ENCODE measurements at regions not wholly inside any gene's neighbourhood (a gene's known extent, or its start where the extent isn't known, plus 50 kb on each side); places are given as distances from the start of the nearest gene placed in this dataset.
"Not testable (repeated sequence)": the region's sequence is repeated elsewhere in the genome, so short reads cannot be mapped to it uniquely, and the experiment has no call there.

DNA sequence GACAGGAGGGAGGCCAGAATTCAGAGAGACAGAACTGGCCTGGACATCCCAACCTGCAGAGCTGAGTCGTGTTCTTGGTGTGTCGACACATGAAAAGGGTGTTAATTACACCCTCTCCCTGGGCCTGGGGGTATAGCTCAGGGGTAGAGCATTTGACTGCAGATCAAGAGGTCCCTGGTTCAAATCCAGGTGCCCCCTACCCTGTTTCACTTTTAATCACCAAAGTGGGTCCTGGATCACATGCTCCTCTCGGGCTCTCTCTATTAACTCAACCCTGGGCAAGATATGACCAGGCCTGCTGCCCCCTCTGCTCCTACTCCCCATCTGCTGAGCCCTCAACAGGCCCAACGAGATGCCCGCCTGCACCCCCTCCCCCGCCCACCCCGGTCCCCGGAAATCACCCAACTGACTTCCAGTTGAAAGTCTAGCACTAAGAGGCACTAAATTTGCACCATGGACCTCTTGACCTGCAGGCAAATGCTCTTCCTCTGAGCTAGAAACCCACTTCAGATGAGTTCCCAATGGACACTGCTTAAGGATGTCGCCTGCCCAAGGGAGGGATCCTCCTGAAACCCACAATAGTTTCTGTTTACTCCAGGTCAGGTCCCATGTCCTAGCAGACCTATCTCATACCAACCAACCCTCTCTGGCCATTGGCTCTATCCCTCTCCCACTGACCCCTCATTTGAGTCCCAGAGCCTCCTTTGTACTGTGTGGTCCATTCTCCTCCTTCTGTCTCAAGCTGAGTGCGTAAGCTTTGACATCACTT is 137.6 kb downstream of the ZNF467 start:
- no peaks in the 10 kb centered on the region for H3K9me3 ChIP-seq (ENCODE audit: control insufficient read depth, low read depth, low read length)
- no peaks in the 10 kb centered on the region for H3K4me1 ChIP-seq (ENCODE audit: control insufficient read depth, insufficient read depth, low read length)
- DNase-seq: no peak
- peaks cover 29% of the 10 kb centered on the region for H3K27me3 ChIP-seq (ENCODE audit: control insufficient read depth, insufficient read depth, low read length)
- WGBS (ENCODE audit: insufficient coverage, low lambda C conversion rate): 100% methylated on average over 1 of the region's 10 CpGs
- no peaks in the 10 kb centered on the region for H3K36me3 ChIP-seq (ENCODE audit: control insufficient read depth, insufficient read depth, low read length)
- no peak overlapping the region for H3K4me3 ChIP-seq (ENCODE audit: low read length)
- H3K27ac ChIP-seq (ENCODE audit: low read length): no peak overlapping the region

GRCh38 chr7:149633976-149634945 is 136.7 kb upstream of the ZNF746 start:
- peaks cover 35% of the 10 kb centered on the region for H3K27me3 ChIP-seq (ENCODE audit: control insufficient read depth, insufficient read depth, low read length)
- WGBS (ENCODE audit: insufficient coverage, low lambda C conversion rate): no CpG with 5 or more reads among the region's 13 CpGs
- no peaks in the 10 kb centered on the region for H3K4me1 ChIP-seq (ENCODE audit: control insufficient read depth, insufficient read depth, low read length)
- H3K27ac ChIP-seq (ENCODE audit: low read length): no peak overlapping the region
- DNase-seq: no peak
- no peak overlapping the region for H3K4me3 ChIP-seq (ENCODE audit: low read length)
- H3K36me3 ChIP-seq (ENCODE audit: control insufficient read depth, insufficient read depth, low read length): no peaks in the 10 kb centered on the region
- no peaks in the 10 kb centered on the region for H3K9me3 ChIP-seq (ENCODE audit: control insufficient read depth, low read depth, low read length)

DNA sequence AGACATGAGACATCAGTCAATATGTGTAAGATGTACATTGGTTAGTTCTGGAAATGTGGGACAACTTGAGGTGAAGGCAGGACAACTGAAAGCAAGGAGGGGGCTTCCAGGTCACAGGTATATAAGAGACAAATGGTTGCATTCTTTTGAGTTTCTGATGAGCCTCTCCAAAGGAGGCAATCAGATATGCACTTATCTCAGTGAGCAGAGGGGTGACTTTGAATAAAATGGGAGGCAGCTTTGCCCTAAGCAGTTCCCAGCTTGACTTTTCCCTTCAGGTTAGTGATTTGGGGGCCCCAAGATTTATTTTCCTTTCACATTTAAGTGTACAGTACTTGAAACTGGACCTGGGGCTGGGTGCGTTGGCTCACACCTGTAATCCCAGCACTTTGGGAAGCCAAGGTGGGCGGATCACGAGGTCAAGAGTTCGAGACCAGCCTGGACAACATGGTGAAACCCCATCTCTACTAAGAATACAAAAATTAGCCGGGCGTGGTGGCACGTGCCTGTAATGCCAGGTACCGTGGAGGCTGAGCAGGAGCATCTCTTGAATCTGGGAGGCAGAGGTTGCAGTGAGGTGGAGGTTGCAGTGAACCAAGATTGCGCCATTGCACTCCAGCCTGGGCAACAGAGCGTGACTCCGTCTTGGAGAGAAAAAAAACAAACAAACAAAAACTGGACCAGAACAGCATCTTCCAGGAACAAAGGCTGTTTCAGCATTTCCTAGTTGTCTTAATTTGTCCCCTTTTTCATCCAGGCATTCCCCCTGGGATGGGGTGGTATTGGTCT is 130.9 kb upstream of the ZNF746 start:
- DNase-seq; H3K27ac ChIP-seq (ENCODE audit: low read length); H3K36me3 ChIP-seq (ENCODE audit: control insufficient read depth, insufficient read depth, low read length); H3K4me3 ChIP-seq (ENCODE audit: low read length); H3K4me1 ChIP-seq (ENCODE audit: control insufficient read depth, insufficient read depth, low read length); H3K9me3 ChIP-seq (ENCODE audit: control insufficient read depth, low read depth, low read length): not testable (repeated sequence)
- peaks cover 21% of the 10 kb centered on the region for H3K27me3 ChIP-seq (ENCODE audit: control insufficient read depth, insufficient read depth, low read length)
- WGBS (ENCODE audit: insufficient coverage, low lambda C conversion rate): 60% methylated on average over 2 of the region's 11 CpGs

DNA sequence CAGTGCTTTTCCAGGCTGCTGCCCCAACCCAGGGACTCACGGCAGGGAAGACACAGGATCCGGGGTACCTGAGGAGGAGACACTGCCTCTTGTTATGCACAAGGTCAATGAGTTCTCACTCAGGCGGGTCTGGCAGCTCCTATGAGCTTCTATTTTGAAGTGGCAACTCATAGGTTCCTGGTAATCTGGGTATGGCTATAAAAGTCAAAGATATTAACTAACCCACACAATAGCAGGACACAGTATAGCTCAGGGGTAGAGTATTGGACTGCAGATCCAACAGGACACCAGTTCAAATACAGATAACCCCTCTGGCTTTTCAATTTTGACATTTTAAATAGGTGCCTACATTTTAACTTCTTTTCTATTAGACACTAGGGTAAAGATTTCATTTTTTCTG is 130.3 kb upstream of the ZNF746 start:
- no peaks in the 10 kb centered on the region for H3K36me3 ChIP-seq (ENCODE audit: control insufficient read depth, insufficient read depth, low read length)
- DNase-seq: no peak
- no peak overlapping the region for H3K4me3 ChIP-seq (ENCODE audit: low read length)
- WGBS (ENCODE audit: insufficient coverage, low lambda C conversion rate): no CpG with 5 or more reads among the region's 3 CpGs
- H3K27me3 ChIP-seq (ENCODE audit: control insufficient read depth, insufficient read depth, low read length): peaks cover 16% of the 10 kb centered on the region
- H3K9me3 ChIP-seq (ENCODE audit: control insufficient read depth, low read depth, low read length): no peaks in the 10 kb centered on the region
- H3K27ac ChIP-seq (ENCODE audit: low read length): no peak overlapping the region
- peaks cover 4% of the 10 kb centered on the region for H3K4me1 ChIP-seq (ENCODE audit: control insufficient read depth, insufficient read depth, low read length)

- Histone ChIP-seq H3K4me1 (ENCODE audit: control insufficient read depth, insufficient read depth, low read length) (peaks cover 9% of the 10 kb centered on the region), H3K36me3 (ENCODE audit: control insufficient read depth, insufficient read depth, low read length) (no peaks in the 10 kb centered on the region), H3K27me3 (ENCODE audit: control insufficient read depth, insufficient read depth, low read length) (peaks cover 11% of the 10 kb centered on the region), H3K27ac (ENCODE audit: low read length) (no peak overlapping the region), H3K9me3 (ENCODE audit: control insufficient read depth, low read depth, low read length) (no peaks in the 10 kb centered on the region), H3K4me3 (ENCODE audit: low read length) (no peak overlapping the region)
- WGBS (ENCODE audit: insufficient coverage, low lambda C conversion rate): 100% methylated on average over 1 of the region's 10 CpGs
- no peak for DNase-seq
These were observed 129.4 kb upstream of the ZNF746 start for GRCh38 chr7:149626972-149627371.

DNA sequence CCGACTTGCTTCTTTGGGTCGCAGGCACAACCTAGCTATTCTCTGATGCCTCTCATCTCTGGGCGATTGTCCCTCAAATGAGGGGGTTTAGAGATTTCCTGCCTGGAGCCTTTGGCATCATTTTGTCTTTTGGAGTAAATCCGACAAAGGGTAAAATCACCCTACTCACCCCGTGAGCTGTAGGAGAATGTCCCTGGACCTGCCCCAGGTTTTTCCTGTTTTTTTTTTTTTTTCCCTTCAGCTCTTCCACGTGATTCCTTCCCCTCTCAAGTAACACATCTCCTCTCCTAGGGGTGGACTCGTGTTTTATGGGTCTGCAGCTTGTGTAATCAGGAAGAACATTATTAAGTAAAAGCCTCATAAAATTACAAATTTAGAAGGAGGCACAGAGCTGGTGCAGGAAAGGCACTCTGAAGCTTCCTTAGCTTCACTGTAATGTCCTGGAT is 128.4 kb upstream of the ZNF746 start:
- Histone ChIP-seq H3K4me3 (ENCODE audit: low read length) (peak overlapping the region; percentile 56), H3K27ac (ENCODE audit: low read length) (peak overlapping the region; percentile 35)
- no CpG with 5 or more reads among the region's 7 CpGs for WGBS (ENCODE audit: insufficient coverage, low lambda C conversion rate)

DNA sequence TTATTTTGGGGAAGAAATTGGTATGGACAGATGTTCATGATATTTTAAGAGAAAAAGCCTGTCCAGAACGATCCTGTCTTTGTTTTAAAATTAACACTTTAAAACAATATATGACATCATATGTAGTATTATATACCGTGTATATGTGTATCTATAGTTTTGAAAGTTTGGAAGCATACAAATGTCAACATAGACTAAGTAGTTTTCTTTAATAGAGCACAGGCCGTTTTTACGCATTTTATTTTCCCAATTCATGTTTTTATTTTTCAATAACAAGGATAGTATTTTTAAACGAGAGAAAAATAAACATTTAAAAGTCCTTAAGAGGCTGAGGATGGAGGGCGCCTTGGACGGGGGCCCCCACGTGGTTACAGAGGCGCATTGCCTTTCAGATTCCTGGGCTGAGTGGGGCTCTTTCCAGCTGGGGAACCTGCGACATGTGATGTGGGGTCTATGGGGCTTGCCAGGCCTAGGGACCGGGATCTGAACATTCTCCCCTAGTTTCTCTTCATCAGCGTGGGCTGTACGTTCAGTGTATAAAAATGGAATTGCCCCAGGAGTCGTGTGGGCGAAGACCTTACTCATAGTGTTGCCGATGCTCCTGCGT is 127.8 kb upstream of the ZNF746 start:
- Histone ChIP-seq H3K36me3 (ENCODE audit: control insufficient read depth, insufficient read depth, low read length) (peaks cover 7% of the 10 kb centered on the region), H3K4me3 (ENCODE audit: low read length) (peak overlapping the region; percentile 56), H3K4me1 (ENCODE audit: control insufficient read depth, insufficient read depth, low read length) (peaks cover 9% of the 10 kb centered on the region), H3K9me3 (ENCODE audit: control insufficient read depth, low read depth, low read length) (no peaks in the 10 kb centered on the region), H3K27me3 (ENCODE audit: control insufficient read depth, insufficient read depth, low read length) (peaks cover 2% of the 10 kb centered on the region), H3K27ac (ENCODE audit: low read length) (peak overlapping the region; percentile 35)
- no CpG with 5 or more reads among the region's 17 CpGs for WGBS (ENCODE audit: insufficient coverage, low lambda C conversion rate)
- peak; percentile 20 to 62 for DNase-seq

More for the DNA sequence above, 128.4 kb upstream of the ZNF746 start:
- Histone ChIP-seq H3K36me3 (ENCODE audit: control insufficient read depth, insufficient read depth, low read length) (peaks cover 2% of the 10 kb centered on the region), H3K27me3 (ENCODE audit: control insufficient read depth, insufficient read depth, low read length) (peaks cover 7% of the 10 kb centered on the region), H3K9me3 (ENCODE audit: control insufficient read depth, low read depth, low read length) (no peaks in the 10 kb centered on the region), H3K4me1 (ENCODE audit: control insufficient read depth, insufficient read depth, low read length) (peaks cover 9% of the 10 kb centered on the region)
- peak; percentile 33 to 54 for DNase-seq

- H3K27ac ChIP-seq (ENCODE audit: low read length): peak overlapping the region; percentile 31
- 38% methylated on average over 1 of the region's 97 CpGs for WGBS (ENCODE audit: insufficient coverage, low lambda C conversion rate)
These were observed 127.1 kb upstream of the ZNF746 start for GRCh38 chr7:149624419-149625339.

DNA sequence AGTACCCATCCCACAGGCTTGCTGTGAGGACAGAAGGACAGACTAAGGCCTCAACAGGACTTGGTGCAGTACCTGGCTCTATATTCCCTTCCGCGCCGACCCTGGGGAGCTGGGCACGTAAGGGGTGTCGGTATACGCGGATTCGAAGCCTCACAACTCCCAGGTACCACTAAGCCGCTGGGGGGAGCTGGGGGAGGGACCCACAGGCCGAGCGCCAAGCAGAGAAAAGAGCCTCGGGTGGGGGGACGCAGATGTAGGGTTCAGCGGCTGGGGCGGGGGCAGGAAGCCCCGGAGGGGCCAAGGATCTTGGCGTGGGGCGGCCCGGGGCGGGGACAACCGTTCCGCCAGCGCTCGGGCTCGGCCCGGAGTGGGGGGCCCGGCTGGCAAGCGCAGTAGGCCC is 126.4 kb upstream of the ZNF746 start:
- H3K4me1 ChIP-seq (ENCODE audit: control insufficient read depth, insufficient read depth, low read length): peaks cover 9% of the 10 kb centered on the region
- H3K27me3 ChIP-seq (ENCODE audit: control insufficient read depth, insufficient read depth, low read length): no peaks in the 10 kb centered on the region
- H3K4me3 ChIP-seq (ENCODE audit: low read length): peak overlapping the region; percentile 56
- H3K36me3 ChIP-seq (ENCODE audit: control insufficient read depth, insufficient read depth, low read length): peaks cover 21% of the 10 kb centered on the region
- no CpG with 5 or more reads among the region's 28 CpGs for WGBS (ENCODE audit: insufficient coverage, low lambda C conversion rate)
- H3K27ac ChIP-seq (ENCODE audit: low read length): peak overlapping the region; percentile 5
- no peaks in the 10 kb centered on the region for H3K9me3 ChIP-seq (ENCODE audit: control insufficient read depth, low read depth, low read length)
- DNase-seq: peak; percentile 12 to 65

More at GRCh38 chr7:149624419-149625339, 127.1 kb upstream of the ZNF746 start:
- peaks cover 15% of the 10 kb centered on the region for H3K36me3 ChIP-seq (ENCODE audit: control insufficient read depth, insufficient read depth, low read length)
- no peaks in the 10 kb centered on the region for H3K27me3 ChIP-seq (ENCODE audit: control insufficient read depth, insufficient read depth, low read length)
- H3K4me1 ChIP-seq (ENCODE audit: control insufficient read depth, insufficient read depth, low read length): peaks cover 9% of the 10 kb centered on the region
- H3K9me3 ChIP-seq (ENCODE audit: control insufficient read depth, low read depth, low read length): no peaks in the 10 kb centered on the region
- peak; percentile 93 to 96 for DNase-seq
- H3K4me3 ChIP-seq (ENCODE audit: low read length): peak overlapping the region; percentile 56
